ENCODE measurements at regions not wholly inside any gene's neighbourhood (a gene's known extent, or its start where the extent isn't known, plus 50 kb on each side); places are given as distances from the start of the nearest gene placed in this dataset.
A peak's percentile ranks its signal among the peaks of the same experiment; 100 is the strongest.

DNA sequence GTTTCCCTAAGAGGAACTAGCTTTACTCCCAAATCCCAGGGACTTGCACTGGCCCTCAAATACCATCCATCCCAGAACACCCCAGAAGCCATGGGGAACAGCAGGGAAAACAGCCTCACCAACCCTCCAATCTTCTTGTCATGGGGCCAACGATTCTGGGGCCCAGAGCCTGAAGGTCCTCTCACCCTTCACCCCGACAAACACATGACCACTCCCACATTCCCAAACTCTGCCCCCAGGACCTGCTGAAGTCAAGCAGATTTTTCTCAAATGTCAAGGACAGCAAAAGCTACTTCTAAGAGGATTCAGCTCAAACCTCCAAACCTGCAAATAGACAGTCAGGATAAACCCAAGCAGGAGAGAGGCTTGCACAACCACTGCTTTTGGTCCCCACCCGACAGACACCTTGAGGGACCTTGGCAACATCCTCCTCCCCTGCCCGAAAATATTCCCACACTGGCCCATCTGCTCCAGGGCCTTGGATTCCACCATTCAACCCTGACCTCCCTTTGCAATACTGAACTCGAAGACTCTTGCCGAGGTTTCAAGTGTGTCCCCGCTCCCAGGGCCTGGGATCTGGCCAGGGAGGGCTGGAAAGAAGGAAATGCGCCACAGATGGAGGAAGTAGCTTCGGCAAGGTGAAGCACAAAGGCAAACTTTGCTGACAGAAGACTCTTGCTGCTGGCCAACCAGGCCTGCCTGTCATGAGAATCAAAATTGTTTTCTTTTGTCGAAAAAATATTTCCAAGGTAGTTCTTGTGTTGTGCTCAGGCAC, 143.3 kb downstream of the ZFP36L2 start:
- Histone ChIP-seq H2BK15ac (ENCODE audit: low read length) (peak overlapping the region; percentile 91), H3K14ac (ENCODE audit: low read length) (no peak overlapping the region), H3K4me2 (ENCODE audit: insufficient read depth, low read length, poor library complexity, severe bottlenecking) (no peak overlapping the region), H3K4me1 (ENCODE audit: control insufficient read depth in 2 of 2, insufficient read depth in 1 of 2, low read depth in 1 of 2, low read length in 2 of 2) (peaks cover 34 to 42% of the 10 kb centered on the region in 2 donors), H3K4ac (ENCODE audit: low read length) (no peak overlapping the region), H2BK5ac (ENCODE audit: low read length) (peak overlapping the region; percentile 69), H2BK12ac (ENCODE audit: low read length) (no peak overlapping the region), H3K18ac (ENCODE audit: low read length) (peak overlapping the region; percentile 76), H3K27me3 (ENCODE audit: control insufficient read depth in 3 of 3, insufficient read depth in 3 of 3, low read depth in 1 of 3, low read length in 3 of 3) (no peaks in the 10 kb centered on the region), H3K79me1 (ENCODE audit: low read depth, low read length) (no peaks in the 10 kb centered on the region), H4K91ac (ENCODE audit: low read depth, low read length, poor library complexity) (peak overlapping the region; percentile 22), H2AK5ac (ENCODE audit: low read depth, low read length) (peak overlapping the region; percentile 88), H3K23ac (ENCODE audit: low read depth, low read length, poor library complexity) (no peak overlapping the region), H3K9ac (ENCODE audit: low read depth, low read length, poor library complexity) (no peak overlapping the region), H3K36me3 (replicated peaks in 1 of 2; ENCODE audit: control insufficient read depth in 2 of 2, insufficient read depth in 2 of 2, low read length in 2 of 2) (no peaks in the 10 kb centered on the region), H3K27ac (replicated peaks; ENCODE audit: low read length) (peak overlapping the region; percentile 60), H3K9me3 (replicated peaks in 1 of 2; ENCODE audit: control insufficient read depth in 2 of 2, insufficient read depth in 1 of 2, low read depth in 1 of 2, low read length in 2 of 2) (no peaks in the 10 kb centered on the region), H2BK120ac (ENCODE audit: low read depth, low read length) (peak overlapping the region; percentile 81), H3K4me3 (ENCODE audit: low read length in 2 of 2) (no peak overlapping the region), H4K8ac (ENCODE audit: low read depth, low read length) (no peak overlapping the region), H2AFZ (ENCODE audit: low read length) (peak overlapping the region; percentile 84)
- no peak for DNase-seq (ENCODE audit: low spot score)
- WGBS, 2 donors (ENCODE audit: extremely low coverage in 2 of 2, insufficient read length in 2 of 2, insufficient replicate concordance in 1 of 2) = no CpG with 5 or more reads among the region's 10 CpGs

DNA sequence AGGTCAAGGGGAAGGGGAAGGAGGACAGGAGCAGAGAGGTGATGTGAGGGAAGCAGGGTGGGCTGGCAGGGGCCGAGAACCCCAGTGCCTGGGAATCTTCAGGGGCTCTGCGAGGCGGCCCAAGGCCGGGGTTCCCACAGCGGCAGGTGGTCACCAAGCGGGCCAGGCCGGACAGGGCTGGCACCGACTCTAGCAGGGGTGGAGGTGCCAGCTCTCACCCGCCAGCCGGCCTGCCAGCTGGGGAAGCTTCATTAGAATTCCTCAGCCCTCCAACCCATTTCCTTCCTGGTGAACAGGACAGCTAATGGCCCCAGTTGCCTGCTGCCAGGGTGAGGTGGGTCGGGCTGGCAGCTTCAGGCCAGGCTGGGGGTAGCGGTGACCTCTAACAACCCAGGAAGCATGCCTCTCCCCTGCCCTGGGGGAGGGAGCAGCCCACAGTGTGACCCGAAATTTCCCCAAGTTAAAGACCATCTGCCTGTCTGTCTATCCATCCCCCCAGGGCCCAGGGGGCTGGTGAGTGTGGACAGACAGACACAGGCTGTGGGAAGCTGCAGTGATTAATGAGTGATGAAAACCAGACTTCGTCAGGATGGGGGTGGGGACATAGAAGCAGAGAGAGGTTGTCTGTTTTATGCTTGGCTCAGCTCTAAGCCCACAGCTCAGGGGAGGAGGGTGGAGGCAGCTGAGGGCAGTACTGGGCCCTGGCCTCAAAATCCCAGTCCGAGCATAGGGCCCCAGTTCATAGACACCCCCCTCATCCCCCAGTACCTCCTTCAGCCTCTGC, 144.1 kb downstream of the ZFP36L2 start:
- Histone ChIP-seq H2AK5ac (ENCODE audit: low read depth, low read length) (peak overlapping the region; percentile 88), H3K18ac (ENCODE audit: low read length) (peak overlapping the region; percentile 8), H3K14ac (ENCODE audit: low read length) (peak overlapping the region; percentile 15), H3K36me3 (replicated peaks in 1 of 2; ENCODE audit: control insufficient read depth in 2 of 2, insufficient read depth in 2 of 2, low read length in 2 of 2) (no peaks in the 10 kb centered on the region), H3K9ac (ENCODE audit: low read depth, low read length, poor library complexity) (no peak overlapping the region), H2BK120ac (ENCODE audit: low read depth, low read length) (no peak overlapping the region), H2AFZ (ENCODE audit: low read length) (peak overlapping the region; percentile 15), H3K4me1 (ENCODE audit: control insufficient read depth in 2 of 2, insufficient read depth in 1 of 2, low read depth in 1 of 2, low read length in 2 of 2) (peaks cover 34 to 44% of the 10 kb centered on the region in 2 donors), H2BK15ac (ENCODE audit: low read length) (peak overlapping the region; percentile 91), H4K91ac (ENCODE audit: low read depth, low read length, poor library complexity) (peak overlapping the region; percentile 22), H3K27me3 (ENCODE audit: control insufficient read depth in 3 of 3, insufficient read depth in 3 of 3, low read depth in 1 of 3, low read length in 3 of 3) (no peaks in the 10 kb centered on the region), H3K23ac (ENCODE audit: low read depth, low read length, poor library complexity) (no peak overlapping the region), H4K8ac (ENCODE audit: low read depth, low read length) (no peak overlapping the region), H2BK5ac (ENCODE audit: low read length) (peak overlapping the region; percentile 69), H3K79me1 (ENCODE audit: low read depth, low read length) (no peaks in the 10 kb centered on the region), H3K4me3 (ENCODE audit: low read length in 2 of 2) (no peak overlapping the region), H2BK12ac (ENCODE audit: low read length) (peak overlapping the region; percentile 67), H3K4me2 (ENCODE audit: insufficient read depth, low read length, poor library complexity, severe bottlenecking) (no peak overlapping the region), H3K27ac (replicated peaks; ENCODE audit: low read length) (no peak overlapping the region), H3K4ac (ENCODE audit: low read length) (no peak overlapping the region), H3K9me3 (replicated peaks in 1 of 2; ENCODE audit: control insufficient read depth in 2 of 2, insufficient read depth in 1 of 2, low read depth in 1 of 2, low read length in 2 of 2) (no peaks in the 10 kb centered on the region)
- no CpG with 5 or more reads among the region's 15 CpGs for WGBS, 2 donors (ENCODE audit: extremely low coverage in 2 of 2, insufficient read length in 2 of 2, insufficient replicate concordance in 1 of 2)
- DNase-seq (ENCODE audit: low spot score) = no peak

DNA sequence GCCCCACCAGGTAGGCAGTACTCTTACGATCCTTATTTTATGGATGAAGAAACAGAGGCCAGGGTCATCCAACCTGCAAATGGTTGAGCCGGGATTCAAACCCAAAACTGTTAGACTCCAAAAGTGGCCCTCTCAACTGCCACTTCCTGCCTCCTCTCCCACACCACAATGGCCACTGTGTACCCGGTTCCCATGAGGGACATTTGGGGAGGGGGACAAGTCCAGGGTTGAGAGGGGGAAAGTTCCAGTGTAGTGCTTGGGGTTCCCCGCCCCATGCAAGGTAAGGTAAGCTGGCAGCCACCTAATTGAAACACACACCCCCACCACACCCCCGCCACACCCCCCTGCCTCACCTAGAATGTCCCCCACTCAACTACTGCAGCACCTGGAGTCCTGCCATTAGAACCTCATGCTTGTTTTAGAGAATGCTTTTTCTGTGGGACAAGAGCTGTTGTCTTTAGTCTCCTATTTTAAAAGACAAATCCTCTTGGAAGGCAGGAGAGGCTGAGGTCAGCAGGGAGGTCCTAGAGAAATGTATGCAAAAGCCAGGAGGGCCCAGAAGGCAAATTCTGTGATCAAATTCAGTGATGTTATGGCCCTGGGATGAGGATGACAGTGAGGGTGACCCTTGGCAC, 145.2 kb downstream of the ZFP36L2 start:
- Histone ChIP-seq H3K36me3 (replicated peaks in 1 of 2; ENCODE audit: control insufficient read depth in 2 of 2, insufficient read depth in 2 of 2, low read length in 2 of 2) (no peaks in the 10 kb centered on the region), H3K4ac (ENCODE audit: low read length) (no peak overlapping the region), H2BK15ac (ENCODE audit: low read length) (peak overlapping the region; percentile 86), H3K9me3 (replicated peaks in 1 of 2; ENCODE audit: control insufficient read depth in 2 of 2, insufficient read depth in 1 of 2, low read depth in 1 of 2, low read length in 2 of 2) (no peaks in the 10 kb centered on the region), H3K23ac (ENCODE audit: low read depth, low read length, poor library complexity) (no peak overlapping the region), H3K9ac (ENCODE audit: low read depth, low read length, poor library complexity) (no peak overlapping the region), H3K27ac (replicated peaks; ENCODE audit: low read length) (no peak overlapping the region), H3K4me3 (ENCODE audit: low read length in 2 of 2) (no peak overlapping the region), H4K8ac (ENCODE audit: low read depth, low read length) (no peak overlapping the region), H2AFZ (ENCODE audit: low read length) (no peak overlapping the region), H3K4me1 (ENCODE audit: control insufficient read depth in 2 of 2, insufficient read depth in 1 of 2, low read depth in 1 of 2, low read length in 2 of 2) (peaks cover 27 to 39% of the 10 kb centered on the region in 2 donors), H2AK5ac (ENCODE audit: low read depth, low read length) (peak overlapping the region; percentile 98), H2BK120ac (ENCODE audit: low read depth, low read length) (no peak overlapping the region), H4K91ac (ENCODE audit: low read depth, low read length, poor library complexity) (no peak overlapping the region), H3K14ac (ENCODE audit: low read length) (no peak overlapping the region), H3K79me1 (ENCODE audit: low read depth, low read length) (no peaks in the 10 kb centered on the region), H3K27me3 (ENCODE audit: control insufficient read depth in 3 of 3, insufficient read depth in 3 of 3, low read depth in 1 of 3, low read length in 3 of 3) (no peaks in the 10 kb centered on the region), H2BK12ac (ENCODE audit: low read length) (peak overlapping the region; percentile 67), H3K18ac (ENCODE audit: low read length) (peak overlapping the region; percentile 50), H3K4me2 (ENCODE audit: insufficient read depth, low read length, poor library complexity, severe bottlenecking) (no peak overlapping the region), H2BK5ac (ENCODE audit: low read length) (no peak overlapping the region)
- WGBS, 2 donors (ENCODE audit: extremely low coverage in 2 of 2, insufficient read length in 2 of 2, insufficient replicate concordance in 1 of 2) = no CpG with 5 or more reads among the region's 5 CpGs
- no peak for DNase-seq (ENCODE audit: low spot score)

Measured in neuronal stem cell (in vitro differentiated cells).